Stimulated activated CD4-positive, alpha-beta T cell treated with anti-CD3 and anti-CD28 coated beads, Interleukin-15, amount 100 ng/mL, for 48 hours (primary cell): ENCODE measurements at regions not wholly inside any gene's neighbourhood (a gene's known extent, or its start where the extent isn't known, plus 50 kb on each side); places are given as distances from the start of the nearest gene placed in this dataset.

Experiments
- DNase-seq, 2 donors: peaks; one replicate each; pipeline ENCODE4 v3.0.0-alpha.2; 2020; ENCODE audit warnings: low read depth in 2 of 2

- DNase-seq = no peak
Observed at GRCh38 chr5:174288439-174288838, 242.9 kb downstream of the NSG2 start.

GRCh38 chr5:174291162-174291561 lies 245.7 kb downstream of the NSG2 start:
- no peak for DNase-seq

DNA sequence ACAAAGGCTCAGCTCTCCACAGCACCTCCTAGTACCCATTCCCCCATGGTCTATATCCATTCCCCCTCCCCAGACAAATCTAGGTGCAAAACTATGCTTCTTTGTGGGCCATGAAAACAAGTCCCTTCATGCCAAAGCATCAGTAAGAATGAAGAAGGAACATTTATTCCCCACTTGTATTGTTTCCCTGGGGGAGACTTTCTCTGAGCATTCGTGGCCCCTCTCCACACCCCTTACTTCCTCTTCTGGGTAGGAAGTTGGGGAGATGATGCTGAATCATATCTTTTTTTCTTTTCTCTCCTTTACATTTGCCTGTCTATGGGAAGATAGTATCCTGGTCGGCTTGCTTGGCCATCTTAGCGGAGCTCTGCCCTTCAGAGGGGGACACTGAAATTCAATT lies 246.8 kb downstream of the NSG2 start:
- DNase-seq = no peak

GRCh38 chr5:174293006-174293405 lies 247.5 kb downstream of the NSG2 start:
- no peak for DNase-seq

DNA sequence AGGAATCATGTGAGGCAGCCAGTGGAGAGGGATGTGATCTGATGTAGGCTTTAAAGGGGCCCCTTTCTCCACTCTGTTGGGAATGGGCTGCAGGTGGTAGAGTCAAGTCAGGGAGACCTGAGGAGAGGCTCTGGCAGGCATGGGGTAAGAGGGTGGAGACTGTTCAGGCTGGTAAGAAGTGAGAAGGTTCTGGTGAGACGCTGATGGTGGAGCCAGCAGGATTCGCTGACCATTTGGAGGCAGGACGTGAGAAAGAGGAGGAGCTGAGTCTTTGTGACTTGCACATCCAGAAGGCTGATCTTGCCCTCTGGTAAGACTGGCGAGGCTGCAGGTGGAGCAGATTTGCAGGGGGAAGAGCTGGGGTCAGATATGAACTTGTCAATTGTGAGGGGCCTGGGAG lies 248.0 kb downstream of the NSG2 start:
- DNase-seq = no peak

DNA sequence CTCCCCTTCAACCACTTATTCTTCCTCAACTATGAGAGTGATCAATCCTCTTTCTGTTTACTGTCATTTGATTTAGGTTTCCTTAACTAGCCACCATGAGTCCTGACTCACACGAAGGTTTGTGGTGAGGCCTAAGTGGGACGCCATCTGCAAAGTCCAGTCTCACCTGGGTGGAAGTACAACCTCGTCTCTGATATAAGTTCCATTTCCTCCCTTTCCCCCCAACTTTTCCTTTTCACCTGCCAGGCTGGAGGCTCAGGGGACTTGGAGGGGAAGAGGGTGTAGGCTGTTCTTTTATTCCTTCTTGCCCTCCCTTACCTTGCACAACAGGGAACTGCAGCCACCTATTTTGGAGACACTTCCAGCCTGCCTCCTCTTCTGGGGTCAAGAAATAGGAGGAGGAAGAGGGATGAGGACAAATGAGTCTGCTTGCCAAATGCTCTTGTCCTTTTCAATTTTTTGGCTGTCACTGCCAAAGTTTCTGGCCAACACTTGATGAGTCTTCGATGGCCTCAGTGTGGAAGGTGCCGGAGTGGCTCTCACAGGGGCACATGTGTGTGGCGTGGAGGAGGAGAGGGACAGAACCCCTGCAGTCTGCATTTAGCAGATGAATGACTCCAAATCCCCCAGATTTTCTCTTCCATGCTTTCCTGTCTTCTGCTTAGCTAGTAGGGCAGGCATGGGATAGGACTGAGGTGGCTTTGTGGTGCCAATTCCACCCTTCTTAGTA lies 249.6 kb downstream of the NSG2 start:
- DNase-seq = no peak

- DNase-seq = no peak
Observed at GRCh38 chr5:174295702-174296436, 250.4 kb downstream of the NSG2 start.

DNA sequence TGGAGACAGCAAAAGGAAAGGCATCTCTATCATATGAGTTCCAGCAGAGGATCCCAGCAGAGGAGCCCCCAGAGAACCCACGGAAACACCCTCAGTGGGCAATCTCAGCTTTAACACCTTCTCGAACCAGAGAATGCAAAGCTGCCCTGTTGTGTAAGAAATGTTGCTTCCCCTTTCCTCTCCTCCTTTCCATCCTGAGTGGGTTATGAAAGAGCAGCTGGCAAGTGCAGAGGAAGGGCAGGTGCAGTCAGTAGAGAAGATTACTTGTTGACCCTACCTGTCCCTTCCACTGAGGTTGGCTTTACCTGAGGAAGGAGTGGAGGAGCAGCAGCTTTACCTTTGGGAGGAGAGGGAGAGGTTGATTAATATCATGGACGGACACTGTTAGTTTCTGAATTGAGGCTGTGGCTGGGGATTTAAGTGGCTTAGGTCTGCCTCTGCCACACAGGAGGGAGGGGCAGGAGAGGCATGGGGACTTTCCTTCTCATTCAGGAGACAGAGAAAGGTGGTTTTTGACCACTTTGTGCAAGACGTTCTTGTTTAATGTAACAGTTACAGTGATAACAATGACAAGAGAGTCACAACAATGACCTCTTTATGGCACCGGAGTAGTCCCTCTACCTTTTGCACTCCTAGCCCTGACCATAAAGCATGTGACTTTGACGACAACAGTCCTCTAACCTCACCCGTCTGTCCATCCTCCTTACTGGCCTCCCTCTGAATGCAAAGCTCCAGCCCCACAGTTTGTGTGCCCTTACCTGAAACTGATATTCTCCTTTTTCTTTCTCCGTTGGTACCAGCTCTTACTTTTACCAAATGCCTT lies 254.8 kb downstream of the NSG2 start:
- no peak for DNase-seq

GRCh38 chr5:174300941-174301761 lies 255.6 kb downstream of the NSG2 start:
- DNase-seq = no peak

DNA sequence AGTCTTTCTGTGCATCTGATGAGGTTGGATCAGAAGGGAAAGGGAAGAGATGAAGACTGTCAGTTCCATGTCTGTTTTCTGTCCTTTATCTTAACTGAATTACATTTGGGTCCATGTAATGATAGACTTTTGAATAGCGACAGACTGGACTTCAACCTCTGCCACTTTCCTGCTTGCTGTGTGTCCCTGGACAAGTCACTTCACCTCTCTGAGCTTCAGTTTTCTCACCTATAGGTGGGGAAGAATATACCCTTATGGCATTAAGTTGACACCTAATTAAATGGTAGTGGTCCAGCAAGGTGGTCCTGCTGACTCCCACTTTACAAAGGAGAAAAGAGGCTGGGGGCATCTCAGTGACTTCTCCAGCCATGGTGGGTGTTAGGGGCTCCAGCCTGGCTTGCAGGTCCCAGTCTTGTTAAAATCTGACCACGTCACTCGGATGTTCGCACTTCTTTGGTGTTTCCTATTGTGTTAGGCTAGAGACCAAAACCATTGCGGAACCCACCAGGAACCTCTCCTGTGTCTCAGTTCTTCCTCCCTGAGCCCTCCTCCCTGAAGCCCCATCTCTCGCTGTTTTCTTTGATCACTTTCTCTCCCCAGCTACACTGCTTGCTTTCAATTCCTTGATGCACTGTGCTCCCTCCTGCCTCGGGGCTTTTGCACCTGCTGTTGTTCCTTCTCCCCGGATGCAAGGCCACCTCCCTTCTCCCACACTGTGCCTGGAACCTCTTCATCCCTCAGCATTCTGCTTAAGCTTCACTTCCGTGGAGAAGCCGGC lies 256.5 kb downstream of the NSG2 start:
- DNase-seq = no peak

GRCh38 chr5:174303035-174303434 lies 257.5 kb downstream of the NSG2 start:
- DNase-seq = no peak

- no peak for DNase-seq
Observed at GRCh38 chr5:174303437-174304045, 258.0 kb downstream of the NSG2 start.

GRCh38 chr5:174305241-174305681 lies 259.8 kb downstream of the NSG2 start:
- no peak for DNase-seq

DNA sequence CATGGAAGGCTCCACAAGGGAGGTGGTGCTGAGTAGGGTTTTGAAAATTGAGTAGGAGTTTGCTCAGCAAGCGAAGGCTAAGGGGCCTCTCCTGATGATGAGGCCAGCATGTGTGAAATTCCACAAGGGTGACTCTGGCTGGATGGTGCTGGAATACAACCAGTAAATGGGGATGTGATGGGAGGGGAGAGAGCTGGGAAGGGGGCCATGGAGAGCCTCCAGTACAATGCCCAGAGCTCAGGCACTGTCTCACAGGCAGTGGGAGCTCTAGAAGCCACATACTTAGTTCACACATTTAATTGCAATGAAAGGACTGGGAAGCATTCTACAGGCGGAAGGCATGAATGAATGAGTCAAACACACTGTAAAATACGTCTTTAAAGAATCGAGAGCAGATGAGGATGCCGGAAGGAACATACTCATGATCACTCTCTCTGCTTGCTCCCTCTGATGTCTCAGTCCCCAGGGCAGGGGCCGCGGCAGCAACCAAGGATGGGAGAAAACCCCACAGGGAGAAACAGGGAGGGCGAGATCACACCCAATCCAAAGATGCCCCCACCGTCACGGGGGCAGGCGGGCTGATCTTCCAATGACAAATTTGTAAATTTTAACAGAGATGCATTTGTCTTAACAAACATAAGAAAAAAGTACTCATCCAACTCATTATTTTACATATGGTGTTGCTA lies 261.0 kb downstream of the NSG2 start:
- no peak for DNase-seq

DNA sequence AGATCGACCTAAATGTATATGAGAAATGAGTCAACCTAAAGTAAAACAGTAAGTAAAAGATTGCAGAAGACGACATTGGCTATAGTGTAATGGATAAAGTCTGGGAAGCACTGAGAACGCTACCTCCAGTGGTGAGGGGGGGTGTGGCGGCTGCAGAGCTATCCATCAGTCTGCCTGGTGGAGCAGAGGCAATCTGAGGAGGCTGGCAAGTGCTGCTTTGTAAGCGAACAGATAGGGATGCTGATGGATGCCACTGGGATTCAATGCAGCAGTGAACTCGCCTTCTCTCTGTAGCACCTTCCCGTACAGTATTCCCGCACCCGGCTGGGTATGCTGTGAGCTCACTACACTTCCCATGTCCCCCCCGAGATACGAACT lies 261.5 kb downstream of the NSG2 start:
- DNase-seq = no peak

GRCh38 chr5:174307656-174308271 lies 262.3 kb downstream of the NSG2 start:
- DNase-seq = no peak

- DNase-seq = no peak
Observed at GRCh38 chr5:174309131-174309795, 263.8 kb downstream of the NSG2 start.

DNA sequence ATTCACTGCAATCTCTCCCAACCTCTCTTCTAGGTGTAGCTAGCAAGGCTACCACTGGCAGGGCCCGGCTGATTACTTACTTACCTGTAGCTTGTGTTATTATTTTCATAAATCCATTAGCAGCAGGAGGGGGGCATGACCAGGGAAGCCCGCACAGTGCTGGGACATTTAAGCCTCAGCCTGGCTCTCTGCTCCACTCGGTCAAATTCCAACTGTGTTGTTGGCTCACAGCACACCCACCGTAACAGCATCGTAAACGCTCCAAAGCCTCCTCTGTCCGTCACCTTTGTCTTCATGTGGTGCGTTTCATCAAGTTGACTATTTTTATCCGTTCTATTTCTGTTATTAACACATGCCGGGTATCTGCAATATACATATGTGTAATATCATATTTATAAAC lies 264.7 kb downstream of the NSG2 start:
- no peak for DNase-seq

DNA sequence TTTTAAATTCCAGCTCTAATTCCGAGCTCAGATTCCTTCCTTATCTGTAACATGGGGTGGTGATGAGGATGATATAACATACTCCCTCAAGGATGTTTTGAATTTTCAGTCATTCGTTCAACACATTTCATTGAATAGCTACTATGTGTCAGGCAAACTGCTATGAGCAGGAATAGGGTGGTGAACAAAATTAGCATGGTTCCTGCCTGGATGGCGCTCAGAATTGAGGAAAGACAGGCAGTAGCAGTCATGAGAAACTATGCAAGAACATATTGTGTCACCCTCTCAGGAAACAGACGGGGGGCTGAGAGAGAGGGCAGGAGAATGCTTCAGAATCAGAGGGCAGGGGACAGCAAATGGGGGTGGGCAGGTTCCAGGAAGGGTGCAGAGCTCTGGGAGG lies 265.2 kb downstream of the NSG2 start:
- DNase-seq = no peak
